Common myeloid progenitor, CD34-positive (primary cell): ENCODE measurements at regions not wholly inside any gene's neighbourhood (a gene's known extent, or its start where the extent isn't known, plus 50 kb on each side); places are given as distances from the start of the nearest gene placed in this dataset.

Experiments used
- CTCF ChIA-PET: fragments of 350-600 bp; sonication (Branson Sonifier 250); formaldehyde crosslinking; loops from one replicate; lab custom pipeline; 2021; ENCODE audit warnings: antibody characterized with exemption; lab: Charles Lee
- POLR2A ChIA-PET: fragments of 350-600 bp; sonication (Branson Sonifier 250); formaldehyde crosslinking; loops from one replicate; lab custom pipeline; 2021; ENCODE audit warnings: antibody characterized with exemption; lab: Charles Lee
- DNase-seq, 3 donors: peaks; one replicate each; pipeline versions ENCODE4 v3.0.0 to v3.0.0-alpha.2; 2013
- H3K27ac ChIP-seq, 2 experiments: 1 replicate in 1 of 2; 2 replicates in 1 of 2; pipeline ENCODE4 v1.7.0; 2013; ENCODE audit warnings: inconsistent platforms in 2 of 2, low read length in 2 of 2, mild to moderate bottlenecking in 2 of 2, low read depth in 1 of 2, moderate library complexity in 1 of 2; ENCODE audit not compliant: severe bottlenecking in 2 of 2, insufficient read depth in 1 of 2, poor library complexity in 1 of 2
- H3K27me3 ChIP-seq, 5 experiments: replicated peaks in 2 of 5; 1 replicate in 3 of 5; 2 replicates in 2 of 5; pipeline versions ENCODE4 v1.6.1 to v1.7.0; 2013; ENCODE audit warnings: low read length in 4 of 5, mild to moderate bottlenecking in 2 of 5, moderate library complexity in 2 of 5, inconsistent platforms in 1 of 5; ENCODE audit not compliant: insufficient read depth in 5 of 5, control insufficient read depth in 4 of 5
- H3K36me3 ChIP-seq, 4 experiments: 1 replicate in 2 of 4; 2 replicates in 2 of 4; pipeline versions ENCODE4 v1.6.1 to v1.7.0; 2013; ENCODE audit warnings: low read length in 3 of 4, control low read depth in 1 of 4, mild to moderate bottlenecking in 1 of 4; ENCODE audit not compliant: control insufficient read depth in 4 of 4, insufficient read depth in 4 of 4
- H3K4me1 ChIP-seq, 4 experiments: 1 replicate in 3 of 4; 2 replicates in 1 of 4; pipeline versions ENCODE4 v1.6.1 to v1.7.1; 2013; ENCODE audit warnings: low read length in 3 of 4, mild to moderate bottlenecking in 3 of 4, control low read depth in 1 of 4, inconsistent platforms in 1 of 4, moderate library complexity in 1 of 4; ENCODE audit not compliant: control insufficient read depth in 4 of 4, insufficient read depth in 4 of 4; ENCODE audit errors: control extremely low read depth in 1 of 4
- H3K4me3 ChIP-seq, 7 experiments: 1 replicate in 4 of 7; 2 replicates in 3 of 7; pipeline versions ENCODE4 v1.5.1 to v1.7.0; 2013; ENCODE audit warnings: mild to moderate bottlenecking in 7 of 7, low read length in 6 of 7, moderate library complexity in 6 of 7, inconsistent platforms in 2 of 7, low read depth in 2 of 7, control low read depth in 1 of 7; ENCODE audit not compliant: insufficient read depth in 4 of 7, control insufficient read depth in 1 of 7; ENCODE audit errors: extremely low read depth in 1 of 7
- H3K9me3 ChIP-seq, 5 experiments: 1 replicate in 4 of 5; 2 replicates in 1 of 5; pipeline versions ENCODE4 v1.6.1 to v1.7.1; 2013; ENCODE audit warnings: low read length in 4 of 5, mild to moderate bottlenecking in 2 of 5, inconsistent platforms in 1 of 5, low read depth in 1 of 5, moderate library complexity in 1 of 5; ENCODE audit not compliant: control insufficient read depth in 4 of 5, insufficient read depth in 2 of 5; ENCODE audit errors: control extremely low read depth in 1 of 5
- WGBS: methylation state at CpG from one replicate; pipeline ENCODE4 v1.1.5; 2013; ENCODE audit not compliant: insufficient coverage; 5-methylcytosine and 5-hydroxymethylcytosine counted together

DNA sequence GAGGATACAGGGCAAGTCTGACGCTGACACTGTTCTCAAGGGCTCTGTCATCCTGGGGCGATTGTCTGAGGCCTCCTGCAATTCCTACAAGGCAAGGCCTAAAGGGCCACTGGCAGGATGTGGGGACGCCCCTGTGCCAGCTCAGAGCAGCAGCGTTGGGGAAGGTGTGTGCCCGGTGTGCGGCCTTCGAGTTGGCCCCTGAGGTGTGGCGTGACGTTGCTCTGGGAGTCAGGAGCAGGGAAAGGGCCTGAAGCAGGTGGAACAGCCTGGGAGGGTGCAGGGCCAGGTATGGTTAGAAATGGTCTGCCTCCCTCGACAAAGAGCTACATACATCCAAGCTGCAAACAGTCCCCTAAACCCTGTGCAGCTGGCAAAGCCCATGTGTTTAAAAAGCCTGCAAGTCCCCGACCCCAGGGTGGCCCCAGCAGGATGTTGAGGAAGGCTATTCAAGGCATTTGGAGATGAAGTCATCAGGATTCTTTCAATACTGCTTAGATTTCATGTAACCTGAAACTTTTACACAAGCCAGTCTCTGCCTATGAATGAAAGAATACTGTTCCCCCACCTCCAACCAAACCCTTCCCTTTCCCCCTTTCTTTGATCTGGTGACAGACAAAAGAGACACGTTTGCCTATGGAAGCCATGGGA is 142.5 kb upstream of the TNS3 start:
- Histone ChIP-seq H3K4me3 (no peak overlapping the region), H3K9me3 (no peaks in the 10 kb centered on the region), H3K4me1 (no peaks in the 10 kb centered on the region), H3K27me3 (no peaks in the 10 kb centered on the region), H3K27ac (no peak overlapping the region), H3K36me3 (no peaks in the 10 kb centered on the region)
- POLR2A ChIA-PET = no interaction called here
- 96% methylated on average over 12 of the region's 12 CpGs for WGBS
- CTCF ChIA-PET = interaction anchor here (0.8 kb wide), 1 partner anchor 18 kb away, joined by 3 read pairs; no protein-coding TSS in a partner anchor
- DNase-seq = no peak

DNA sequence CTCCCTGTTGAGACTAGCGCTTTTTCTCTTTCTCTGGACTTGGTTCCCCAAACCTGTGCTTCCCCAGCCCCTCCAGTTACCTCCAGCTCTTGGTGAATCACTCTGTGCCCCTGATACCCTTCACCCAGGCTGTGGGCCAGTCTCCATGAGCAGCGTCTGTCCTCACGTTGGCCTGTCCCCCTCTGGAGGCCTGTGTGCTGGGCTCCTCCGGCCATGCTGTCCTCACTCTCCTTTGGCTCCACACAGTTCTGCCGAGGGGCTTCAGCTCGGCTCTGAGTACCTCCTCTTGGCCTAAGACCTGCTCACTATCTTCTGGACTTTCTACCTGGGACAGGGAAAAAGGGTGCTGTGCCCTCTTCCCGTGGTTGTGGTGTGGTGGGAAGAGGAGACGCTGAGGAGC is 140.2 kb upstream of the TNS3 start:
- 98% methylated on average over 6 of the region's 8 CpGs for WGBS
- DNase-seq = no peak
- Histone ChIP-seq H3K36me3 (no peaks in the 10 kb centered on the region), H3K27ac (no peak overlapping the region), H3K4me3 (no peak overlapping the region), H3K4me1 (no peaks in the 10 kb centered on the region), H3K9me3 (no peaks in the 10 kb centered on the region), H3K27me3 (no peaks in the 10 kb centered on the region)
- POLR2A ChIA-PET = no interaction called here
- CTCF ChIA-PET = no interaction called here

DNA sequence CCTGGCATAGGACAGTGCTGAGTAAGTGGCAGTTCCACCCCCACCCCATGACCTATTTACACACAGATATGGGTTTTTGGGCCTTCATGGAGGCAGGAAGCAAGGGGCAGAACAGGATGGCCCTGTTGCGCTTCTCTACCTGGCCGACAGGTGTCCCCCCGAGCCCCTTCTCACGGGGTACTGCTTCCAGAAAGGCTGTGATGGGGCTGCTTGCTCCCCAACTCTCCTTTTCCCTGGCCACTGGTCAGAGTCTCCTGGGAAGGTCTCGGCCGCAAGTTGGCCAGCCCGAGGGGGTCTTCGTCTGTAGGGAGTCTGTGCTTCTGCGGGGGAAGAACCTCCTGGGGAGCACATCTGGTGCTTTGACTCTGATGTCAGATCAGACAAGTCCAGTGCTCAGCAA is 139.8 kb upstream of the TNS3 start:
- H3K4me1 ChIP-seq = no peaks in the 10 kb centered on the region
- no peaks in the 10 kb centered on the region for H3K9me3 ChIP-seq
- no peak overlapping the region for H3K27ac ChIP-seq
- no peaks in the 10 kb centered on the region for H3K36me3 ChIP-seq
- DNase-seq = no peak
- no peak overlapping the region for H3K4me3 ChIP-seq
- CTCF ChIA-PET = interaction anchor here (0.6 kb wide), 1 partner anchor 137 kb away, joined by 3 read pairs; no protein-coding TSS in a partner anchor
- 88% methylated on average over 6 of the region's 9 CpGs for WGBS
- POLR2A ChIA-PET = no interaction called here
- no peaks in the 10 kb centered on the region for H3K27me3 ChIP-seq

DNA sequence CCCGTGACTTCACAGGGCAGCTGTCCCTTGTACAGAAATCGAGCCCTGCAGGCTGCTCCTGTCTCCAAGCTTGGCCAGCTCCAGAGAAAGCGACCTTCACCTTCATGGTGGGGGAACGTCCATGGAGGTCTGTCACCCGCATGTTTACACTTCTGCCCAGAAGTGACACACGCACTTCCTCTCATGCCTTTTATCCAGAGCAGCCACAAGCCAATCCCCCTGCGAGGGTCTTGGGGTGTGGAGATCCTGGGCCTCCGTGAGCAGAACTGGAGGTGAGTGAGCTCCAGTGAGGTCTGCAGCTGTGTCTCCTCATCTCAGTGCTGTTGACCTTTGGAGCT is 139.0 kb upstream of the TNS3 start:
- H3K4me3 ChIP-seq = no peak overlapping the region
- no peaks in the 10 kb centered on the region for H3K36me3 ChIP-seq
- no peak overlapping the region for H3K27ac ChIP-seq
- CTCF ChIA-PET = interaction anchor here (0.6 kb wide), 1 partner anchor 136 kb away, joined by 3 read pairs; no protein-coding TSS in a partner anchor
- H3K27me3 ChIP-seq = no peaks in the 10 kb centered on the region
- POLR2A ChIA-PET = no interaction called here
- H3K9me3 ChIP-seq = no peaks in the 10 kb centered on the region
- no peak for DNase-seq
- whole genome bisulfite sequencing = 96% methylated on average over 6 of the region's 8 CpGs
- H3K4me1 ChIP-seq = no peaks in the 10 kb centered on the region

DNA sequence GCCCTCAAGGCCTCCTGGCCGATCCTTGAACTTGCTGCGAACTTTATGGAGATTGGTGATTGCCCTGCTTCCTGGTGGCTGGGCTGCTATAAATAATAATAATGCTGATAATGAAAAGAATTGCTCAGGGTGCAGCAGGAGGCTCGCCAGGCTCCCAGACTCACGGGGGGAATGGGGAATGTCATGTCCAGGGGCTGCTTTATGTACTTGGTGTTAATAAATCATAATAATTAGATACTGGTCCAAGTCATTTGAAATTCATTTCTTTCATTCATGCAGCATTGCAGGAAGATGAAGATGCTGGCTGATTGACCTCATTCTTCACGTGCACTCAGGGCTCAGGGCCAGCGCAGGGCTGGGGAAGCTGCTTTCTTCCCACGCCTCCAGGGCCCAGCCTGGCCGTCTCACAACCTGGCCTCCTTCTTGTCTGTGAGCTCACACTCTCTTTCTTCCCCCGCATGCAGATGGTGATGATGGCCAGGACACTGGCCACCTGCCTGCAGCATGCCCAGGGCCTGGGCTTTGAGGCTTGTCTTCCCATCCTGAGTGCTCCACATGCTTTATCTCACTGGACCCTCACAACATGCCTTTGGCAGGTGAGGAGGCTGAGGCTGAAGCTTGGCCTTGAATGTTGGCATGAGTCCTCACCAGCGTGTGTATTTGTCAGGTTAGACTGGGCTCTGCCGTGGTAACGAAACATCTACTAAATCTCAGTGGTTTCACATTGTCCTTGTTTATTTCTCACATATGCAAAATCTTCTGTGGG is 138.4 kb upstream of the TNS3 start:
- H3K27me3 ChIP-seq = no peaks in the 10 kb centered on the region
- no peak overlapping the region for H3K4me3 ChIP-seq
- no peak for DNase-seq
- H3K9me3 ChIP-seq = no peaks in the 10 kb centered on the region
- POLR2A ChIA-PET = no interaction called here
- H3K4me1 ChIP-seq = no peaks in the 10 kb centered on the region
- CTCF ChIA-PET = interaction anchor here (1.0 kb wide), 1 partner anchor 80 kb away, joined by 3 read pairs; no protein-coding TSS in a partner anchor
- no peaks in the 10 kb centered on the region for H3K36me3 ChIP-seq
- WGBS = 96% methylated on average over 9 of the region's 12 CpGs
- H3K27ac ChIP-seq = no peak overlapping the region

DNA sequence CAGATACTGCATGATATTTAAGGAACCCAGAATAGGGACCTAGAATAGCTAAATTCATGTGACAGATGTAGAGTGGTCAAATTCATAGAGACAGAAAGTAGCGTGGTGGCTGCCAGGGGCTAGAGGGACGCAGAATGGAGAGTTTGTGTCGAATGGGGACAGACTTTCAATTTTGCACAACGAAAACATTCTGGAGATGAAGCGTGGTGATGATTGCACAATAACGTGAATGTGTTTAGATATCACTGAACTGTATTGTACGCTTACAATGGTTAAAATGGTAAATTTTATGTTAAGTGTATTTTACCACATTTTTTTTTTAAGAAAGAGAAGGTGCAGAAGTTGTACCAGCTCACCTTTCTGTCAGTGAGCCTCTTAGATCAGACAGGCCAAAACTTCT is 137.8 kb upstream of the TNS3 start:
- ChIA-PET CTCF (interaction anchor here (1.0 kb wide), 1 partner anchor 79 kb away, joined by 3 read pairs; no protein-coding TSS in a partner anchor), POLR2A (no interaction called here)
- Histone ChIP-seq H3K36me3 (no peaks in the 10 kb centered on the region), H3K27me3 (no peaks in the 10 kb centered on the region), H3K4me1 (no peaks in the 10 kb centered on the region), H3K27ac (no peak overlapping the region), H3K4me3 (no peak overlapping the region), H3K9me3 (no peaks in the 10 kb centered on the region)
- WGBS = 98% methylated on average over 5 of the region's 7 CpGs
- no peak for DNase-seq

DNA sequence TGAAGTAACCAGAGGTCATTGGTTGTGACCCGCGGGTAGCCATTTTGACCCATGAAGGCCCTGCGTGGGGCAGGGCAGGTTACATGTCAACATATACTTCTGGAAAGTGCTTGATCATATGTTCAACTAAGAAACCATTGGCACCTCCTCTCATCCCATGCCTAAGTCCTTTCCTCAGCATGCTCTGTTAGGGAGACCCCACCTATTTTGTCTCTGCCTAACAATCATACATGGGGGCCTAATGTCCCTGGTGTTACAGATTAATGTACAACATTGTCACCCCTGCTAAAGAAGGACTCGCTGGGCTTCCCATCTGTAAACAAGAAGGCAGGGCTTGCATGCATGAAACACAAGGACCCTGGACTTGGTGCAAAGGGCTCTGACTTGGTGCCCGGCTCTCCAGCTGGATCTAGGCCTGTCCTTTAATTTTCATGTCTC is 133.7 kb upstream of the TNS3 start:
- no peak for DNase-seq
- Histone ChIP-seq H3K27me3 (no peaks in the 10 kb centered on the region), H3K4me1 (no peaks in the 10 kb centered on the region), H3K27ac (no peak overlapping the region), H3K4me3 (no peak overlapping the region), H3K9me3 (no peaks in the 10 kb centered on the region), H3K36me3 (no peaks in the 10 kb centered on the region)
- WGBS = 100% methylated on average over 5 of the region's 5 CpGs
- POLR2A ChIA-PET = no interaction called here
- CTCF ChIA-PET = no interaction called here
